ENCODE measurements at regions not wholly inside any gene's neighbourhood (a gene's known extent, or its start where the extent isn't known, plus 50 kb on each side); places are given as distances from the start of the nearest gene placed in this dataset.

- TF ChIP-seq EZH2phosphoT487 (IDR thresholded peaks at IDR 0.05; ENCODE audit: insufficient read depth, low read depth) (no peak), EZH2 (IDR thresholded peaks at IDR 0.05; ENCODE audit: insufficient read depth, poor library complexity, severe bottlenecking) (no peak)
These were observed 57.6 kb upstream of the SLC22A11 start for GRCh38 chr11:64498136-64498535.
